Astrocyte (in vitro differentiated cells and primary cell): ENCODE measurements at regions not wholly inside any gene's neighbourhood (a gene's known extent, or its start where the extent isn't known, plus 50 kb on each side); places are given as distances from the start of the nearest gene placed in this dataset.

ENCODE experiments used
- DNase-seq: peaks from one replicate; pipeline ENCODE4 v3.0.0-alpha.2; 2010; ENCODE audit warnings: low read depth
- FAIRE-seq: peaks from 2 replicates; lab custom pipeline; 2011; peaks lifted over from hg19 to GRCh38; lab: Jason Lieb, UNC
- H2AFZ ChIP-seq: 2 replicates; pipeline ENCODE4 v1.6.0; 2012; ENCODE audit warnings: low read depth, low read length, inconsistent platforms
- H3K27ac ChIP-seq: 2 replicates; pipeline ENCODE4 v1.5.1; 2011; ENCODE audit warnings: low read depth, low read length, inconsistent platforms
- H3K27me3 ChIP-seq: 2 replicates; pipeline ENCODE4 v1.6.0; 2011; ENCODE audit warnings: low read length, inconsistent platforms; ENCODE audit not compliant: insufficient read depth
- H3K36me3 ChIP-seq: 2 replicates; pipeline ENCODE4 v1.5.1; 2011; ENCODE audit warnings: low read length, inconsistent platforms; ENCODE audit not compliant: insufficient read depth
- H3K4me1 ChIP-seq: 2 replicates; pipeline ENCODE4 v1.5.1; 2011; ENCODE audit warnings: low read length, inconsistent platforms; ENCODE audit not compliant: insufficient read depth
- H3K4me2 ChIP-seq: 2 replicates; pipeline ENCODE4 v1.6.0; 2012; ENCODE audit warnings: low read length, inconsistent platforms
- H3K4me3 ChIP-seq: 2 replicates; pipeline ENCODE4 v1.5.1; 2011; ENCODE audit warnings: low read depth, mild to moderate bottlenecking, low read length, inconsistent platforms; ENCODE audit not compliant: insufficient read depth
- H3K79me2 ChIP-seq: 2 replicates; pipeline ENCODE4 v1.6.0; 2012; ENCODE audit warnings: mild to moderate bottlenecking, low read length, inconsistent platforms; ENCODE audit not compliant: insufficient read depth
- H3K9ac ChIP-seq: 2 replicates; pipeline ENCODE4 v1.6.0; 2012; ENCODE audit warnings: mild to moderate bottlenecking, low read length, inconsistent platforms
- H3K9me3 ChIP-seq: 2 replicates; pipeline ENCODE4 v1.5.1; 2012; ENCODE audit warnings: low read depth, mild to moderate bottlenecking, low read length, inconsistent platforms; ENCODE audit not compliant: insufficient read depth
- H4K20me1 ChIP-seq: 2 replicates; pipeline ENCODE4 v1.6.0; 2012; ENCODE audit warnings: low read length, inconsistent platforms; ENCODE audit not compliant: insufficient read depth
- H3K27ac Mint-ChIP-seq: one replicate; pipeline ENCODE4 v1.8.0; 2021; ENCODE audit warnings: mild to moderate bottlenecking, mixed read lengths; ENCODE audit not compliant: unreplicated experiment
- H3K27me3 Mint-ChIP-seq: one replicate; pipeline ENCODE4 v1.8.0; 2021; ENCODE audit warnings: low read depth, mixed read lengths; ENCODE audit not compliant: unreplicated experiment
- H3K36me3 Mint-ChIP-seq: one replicate; pipeline ENCODE4 v1.8.0; 2021; ENCODE audit warnings: low read depth, mixed read lengths; ENCODE audit not compliant: unreplicated experiment
- H3K4me1 Mint-ChIP-seq: one replicate; pipeline ENCODE4 v1.8.0; 2021; ENCODE audit warnings: low read depth, mixed read lengths; ENCODE audit not compliant: unreplicated experiment
- H3K4me3 Mint-ChIP-seq: one replicate; pipeline ENCODE4 v1.8.0; 2021; ENCODE audit warnings: mild to moderate bottlenecking, moderate library complexity, mixed read lengths; ENCODE audit not compliant: unreplicated experiment
- H3K9me3 Mint-ChIP-seq: one replicate; pipeline ENCODE4 v1.8.0; 2021; ENCODE audit warnings: mild to moderate bottlenecking, mixed read lengths; ENCODE audit not compliant: unreplicated experiment
- EZH2 ChIP-seq: IDR thresholded peaks from 2 replicates; pipeline ENCODE4 v1.6.1; 2012; ENCODE audit warnings: mild to moderate bottlenecking, low read length, inconsistent platforms; ENCODE audit not compliant: insufficient read depth
- TF ChIP-seq, protein P1 (sequence below): IDR thresholded peaks from 2 replicates; pipeline ENCODE4 v1.5.1; 2011; ENCODE audit warnings: low read depth, mild to moderate bottlenecking, inconsistent platforms, low read length, moderate library complexity; ENCODE audit not compliant: insufficient read depth

- Mint-ChIP-seq H3K4me1 (no peaks in the 10 kb centered on the region), H3K36me3 (no peaks in the 10 kb centered on the region), H3K27me3 (peaks cover 8% of the 10 kb centered on the region), H3K9me3 (peaks cover 2% of the 10 kb centered on the region), H3K4me3 (no peak overlapping the region), H3K27ac (no peak overlapping the region)
- no peaks in the 10 kb centered on the region for H3K79me2 ChIP-seq
- H3K4me2 ChIP-seq = no peak overlapping the region
- H4K20me1 ChIP-seq = no peaks in the 10 kb centered on the region
- H3K9ac ChIP-seq = no peak overlapping the region
- no peak for DNase-seq
- no peaks in the 10 kb centered on the region for H3K36me3 ChIP-seq
- FAIRE-seq = no peak
- peaks cover 13% of the 10 kb centered on the region for H3K27me3 ChIP-seq
- H3K4me1 ChIP-seq = no peaks in the 10 kb centered on the region
- H3K9me3 ChIP-seq = peaks cover 2% of the 10 kb centered on the region
- no peak overlapping the region for H3K27ac ChIP-seq
- no peak overlapping the region for H3K4me3 ChIP-seq
- TF ChIP-seq, protein P1, sequence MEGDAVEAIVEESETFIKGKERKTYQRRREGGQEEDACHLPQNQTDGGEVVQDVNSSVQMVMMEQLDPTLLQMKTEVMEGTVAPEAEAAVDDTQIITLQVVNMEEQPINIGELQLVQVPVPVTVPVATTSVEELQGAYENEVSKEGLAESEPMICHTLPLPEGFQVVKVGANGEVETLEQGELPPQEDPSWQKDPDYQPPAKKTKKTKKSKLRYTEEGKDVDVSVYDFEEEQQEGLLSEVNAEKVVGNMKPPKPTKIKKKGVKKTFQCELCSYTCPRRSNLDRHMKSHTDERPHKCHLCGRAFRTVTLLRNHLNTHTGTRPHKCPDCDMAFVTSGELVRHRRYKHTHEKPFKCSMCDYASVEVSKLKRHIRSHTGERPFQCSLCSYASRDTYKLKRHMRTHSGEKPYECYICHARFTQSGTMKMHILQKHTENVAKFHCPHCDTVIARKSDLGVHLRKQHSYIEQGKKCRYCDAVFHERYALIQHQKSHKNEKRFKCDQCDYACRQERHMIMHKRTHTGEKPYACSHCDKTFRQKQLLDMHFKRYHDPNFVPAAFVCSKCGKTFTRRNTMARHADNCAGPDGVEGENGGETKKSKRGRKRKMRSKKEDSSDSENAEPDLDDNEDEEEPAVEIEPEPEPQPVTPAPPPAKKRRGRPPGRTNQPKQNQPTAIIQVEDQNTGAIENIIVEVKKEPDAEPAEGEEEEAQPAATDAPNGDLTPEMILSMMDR = no peak
- TF ChIP-seq EZH2 = no peak
- H2AFZ ChIP-seq = no peak overlapping the region
These were observed 145.7 kb upstream of the ERCC6L2 start for GRCh38 chr9:95729669-95730368.

- no peaks in the 10 kb centered on the region for H3K36me3 Mint-ChIP-seq
- H3K4me2 ChIP-seq = no peak overlapping the region
- H3K27ac ChIP-seq = no peak overlapping the region
- peaks cover 2% of the 10 kb centered on the region for H3K9me3 Mint-ChIP-seq
- H3K9ac ChIP-seq = no peak overlapping the region
- peaks cover 5% of the 10 kb centered on the region for H3K4me1 Mint-ChIP-seq
- peaks cover 13% of the 10 kb centered on the region for H3K27me3 ChIP-seq
- H3K79me2 ChIP-seq = no peaks in the 10 kb centered on the region
- H2AFZ ChIP-seq = no peak overlapping the region
- H3K27me3 Mint-ChIP-seq = peaks cover 8% of the 10 kb centered on the region
- no peak for DNase-seq
- no peak for TF ChIP-seq EZH2
- TF ChIP-seq, protein P1 = no peak
- no peak overlapping the region for H3K27ac Mint-ChIP-seq
- FAIRE-seq = no peak
- no peak overlapping the region for H3K4me3 ChIP-seq
- H3K36me3 ChIP-seq = no peaks in the 10 kb centered on the region
- H3K4me3 Mint-ChIP-seq = no peak overlapping the region
- no peaks in the 10 kb centered on the region for H4K20me1 ChIP-seq
- H3K4me1 ChIP-seq = no peaks in the 10 kb centered on the region
- H3K9me3 ChIP-seq = peaks cover 2% of the 10 kb centered on the region
These were observed 146.4 kb upstream of the ERCC6L2 start for GRCh38 chr9:95729046-95729445.

- Mint-ChIP-seq H3K4me3 (no peak overlapping the region), H3K4me1 (peaks cover 5% of the 10 kb centered on the region), H3K36me3 (no peaks in the 10 kb centered on the region), H3K27ac (no peak overlapping the region), H3K27me3 (peaks cover 8% of the 10 kb centered on the region), H3K9me3 (peaks cover 2% of the 10 kb centered on the region)
- TF ChIP-seq EZH2 = no peak
- Histone ChIP-seq H3K27ac (no peak overlapping the region), H3K79me2 (no peaks in the 10 kb centered on the region), H3K4me1 (no peaks in the 10 kb centered on the region), H3K4me2 (no peak overlapping the region), H3K9me3 (peaks cover 2% of the 10 kb centered on the region), H3K36me3 (no peaks in the 10 kb centered on the region), H2AFZ (no peak overlapping the region), H4K20me1 (no peaks in the 10 kb centered on the region), H3K27me3 (peaks cover 8% of the 10 kb centered on the region), H3K9ac (no peak overlapping the region), H3K4me3 (no peak overlapping the region)
- FAIRE-seq (no peak), DNase-seq (no peak)
These were observed 147.5 kb upstream of the ERCC6L2 start for GRCh38 chr9:95727947-95728520.
